ENCODE measurements at regions not wholly inside any gene's neighbourhood (a gene's known extent, or its start where the extent isn't known, plus 50 kb on each side); places are given as distances from the start of the nearest gene placed in this dataset.

DNA sequence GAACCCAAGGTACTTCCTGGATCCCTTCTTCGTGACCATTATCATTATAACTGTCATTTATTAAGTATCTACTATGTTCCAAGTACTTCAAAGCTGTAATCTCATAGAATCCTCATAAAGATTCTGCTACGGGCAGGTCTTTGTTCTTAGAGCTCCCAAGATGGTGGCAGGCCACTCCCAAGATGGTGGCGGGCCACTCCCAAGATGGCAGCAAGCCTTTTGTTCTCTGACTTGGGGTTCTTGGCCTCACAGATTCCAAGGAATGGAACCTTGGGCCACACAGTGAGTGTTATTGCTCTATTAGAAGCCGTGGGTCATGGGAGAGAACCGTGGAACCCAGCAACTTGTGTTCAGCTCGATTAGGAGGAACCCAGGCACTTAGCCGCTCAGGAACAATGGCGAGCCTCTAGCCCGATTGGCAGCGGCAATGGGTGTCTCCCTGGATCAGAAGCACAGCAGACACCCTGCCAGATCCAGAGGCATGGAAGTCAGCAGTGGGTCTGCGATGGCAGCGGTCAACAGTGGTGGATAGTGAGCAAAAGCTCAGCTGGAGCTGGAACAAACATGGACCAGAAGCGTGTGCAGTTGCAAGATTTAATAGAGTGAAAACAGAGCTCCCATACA, 193.7 kb upstream of the BTG1 start:
- no peak for TF ChIP-seq ISL1 (CRISPR knock-in tag; IDR thresholded peaks at IDR 0.05)
- ATAC-seq, result no peak

DNA sequence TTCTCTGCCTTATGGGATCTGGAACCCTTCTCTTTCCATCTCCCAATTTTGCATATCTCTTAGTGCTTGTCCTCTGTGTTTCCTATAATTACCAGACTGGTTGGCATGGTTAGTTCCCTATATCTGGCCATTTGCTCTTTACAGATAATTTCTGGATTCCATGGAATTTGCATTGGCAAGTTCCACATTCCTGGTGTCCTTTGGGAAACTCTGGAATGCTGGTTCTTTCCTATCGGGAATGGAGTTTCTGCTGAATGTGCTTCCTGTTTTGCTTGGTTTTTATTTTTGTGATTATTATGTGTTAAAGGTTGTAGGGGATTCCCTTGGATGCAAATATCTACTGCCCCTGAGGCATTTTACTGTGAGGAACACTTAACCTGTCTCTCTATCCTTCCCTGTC, 193.0 kb upstream of the BTG1 start:
- ATAC-seq, result no peak
- TF ChIP-seq ZNF565 (CRISPR knock-in tag; conservative IDR thresholded peaks at IDR 0.05; ENCODE audit: low read depth), result no peak
- TF ChIP-seq RARB (CRISPR knock-in tag; IDR thresholded peaks at IDR 0.05), result no peak
- no peak for TF ChIP-seq ZFP3 (CRISPR knock-in tag; IDR thresholded peaks at IDR 0.05)
- TF ChIP-seq ESRRG (CRISPR knock-in tag; IDR thresholded peaks at IDR 0.05), result no peak
- no peak for TF ChIP-seq ARNTL (CRISPR knock-in tag; IDR thresholded peaks at IDR 0.05; ENCODE audit: borderline replicate concordance, low read depth)
- no peak for TF ChIP-seq CSDC2 (CRISPR knock-in tag; IDR thresholded peaks at IDR 0.05)
- TF ChIP-seq BACH2 (CRISPR knock-in tag; IDR thresholded peaks at IDR 0.05; ENCODE audit: borderline replicate concordance), result no peak
- TF ChIP-seq, protein P1, sequence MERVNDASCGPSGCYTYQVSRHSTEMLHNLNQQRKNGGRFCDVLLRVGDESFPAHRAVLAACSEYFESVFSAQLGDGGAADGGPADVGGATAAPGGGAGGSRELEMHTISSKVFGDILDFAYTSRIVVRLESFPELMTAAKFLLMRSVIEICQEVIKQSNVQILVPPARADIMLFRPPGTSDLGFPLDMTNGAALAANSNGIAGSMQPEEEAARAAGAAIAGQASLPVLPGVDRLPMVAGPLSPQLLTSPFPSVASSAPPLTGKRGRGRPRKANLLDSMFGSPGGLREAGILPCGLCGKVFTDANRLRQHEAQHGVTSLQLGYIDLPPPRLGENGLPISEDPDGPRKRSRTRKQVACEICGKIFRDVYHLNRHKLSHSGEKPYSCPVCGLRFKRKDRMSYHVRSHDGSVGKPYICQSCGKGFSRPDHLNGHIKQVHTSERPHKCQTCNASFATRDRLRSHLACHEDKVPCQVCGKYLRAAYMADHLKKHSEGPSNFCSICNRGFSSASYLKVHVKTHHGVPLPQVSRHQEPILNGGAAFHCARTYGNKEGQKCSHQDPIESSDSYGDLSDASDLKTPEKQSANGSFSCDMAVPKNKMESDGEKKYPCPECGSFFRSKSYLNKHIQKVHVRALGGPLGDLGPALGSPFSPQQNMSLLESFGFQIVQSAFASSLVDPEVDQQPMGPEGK (CRISPR knock-in tag; IDR thresholded peaks at IDR 0.05; ENCODE audit: borderline replicate concordance), result no peak
- TF ChIP-seq, protein P2, sequence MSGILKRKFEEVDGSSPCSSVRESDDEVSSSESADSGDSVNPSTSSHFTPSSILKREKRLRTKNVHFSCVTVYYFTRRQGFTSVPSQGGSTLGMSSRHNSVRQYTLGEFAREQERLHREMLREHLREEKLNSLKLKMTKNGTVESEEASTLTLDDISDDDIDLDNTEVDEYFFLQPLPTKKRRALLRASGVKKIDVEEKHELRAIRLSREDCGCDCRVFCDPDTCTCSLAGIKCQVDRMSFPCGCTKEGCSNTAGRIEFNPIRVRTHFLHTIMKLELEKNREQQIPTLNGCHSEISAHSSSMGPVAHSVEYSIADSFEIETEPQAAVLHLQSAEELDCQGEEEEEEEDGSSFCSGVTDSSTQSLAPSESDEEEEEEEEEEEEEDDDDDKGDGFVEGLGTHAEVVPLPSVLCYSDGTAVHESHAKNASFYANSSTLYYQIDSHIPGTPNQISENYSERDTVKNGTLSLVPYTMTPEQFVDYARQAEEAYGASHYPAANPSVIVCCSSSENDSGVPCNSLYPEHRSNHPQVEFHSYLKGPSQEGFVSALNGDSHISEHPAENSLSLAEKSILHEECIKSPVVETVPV (CRISPR knock-in tag; IDR thresholded peaks at IDR 0.05), result no peak
- no peak for TF ChIP-seq ZC3H10 (CRISPR knock-in tag; IDR thresholded peaks at IDR 0.05)
- TF ChIP-seq PPARA (CRISPR knock-in tag; IDR thresholded peaks at IDR 0.05; ENCODE audit: borderline replicate concordance), result no peak
- TF ChIP-seq ZFP30 (CRISPR knock-in tag; IDR thresholded peaks at IDR 0.05), result no peak
- TF ChIP-seq TOX (CRISPR knock-in tag; IDR thresholded peaks at IDR 0.05; ENCODE audit: borderline replicate concordance), result no peak

DNA sequence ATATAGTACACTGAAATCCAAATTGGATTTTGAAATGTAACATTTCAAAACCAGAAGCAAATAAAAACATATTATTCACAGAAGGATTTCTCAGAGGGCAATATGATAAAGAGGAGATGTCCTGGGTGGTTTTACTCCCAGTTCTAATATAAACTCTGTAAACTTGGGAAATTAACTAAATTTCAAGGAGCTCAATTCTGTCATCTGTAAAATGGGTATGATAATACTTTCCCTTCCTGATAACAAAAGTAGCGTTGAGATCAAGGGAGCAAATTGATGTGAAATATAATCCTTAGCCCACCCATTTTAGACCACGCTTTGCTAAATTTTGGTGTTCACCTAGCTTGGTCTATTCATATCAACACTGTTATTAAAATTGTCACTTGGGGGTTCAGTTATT, 192.5 kb upstream of the BTG1 start:
- TF ChIP-seq CSDC2 (CRISPR knock-in tag; IDR thresholded peaks at IDR 0.05), result no peak
- TF ChIP-seq, protein P3, sequence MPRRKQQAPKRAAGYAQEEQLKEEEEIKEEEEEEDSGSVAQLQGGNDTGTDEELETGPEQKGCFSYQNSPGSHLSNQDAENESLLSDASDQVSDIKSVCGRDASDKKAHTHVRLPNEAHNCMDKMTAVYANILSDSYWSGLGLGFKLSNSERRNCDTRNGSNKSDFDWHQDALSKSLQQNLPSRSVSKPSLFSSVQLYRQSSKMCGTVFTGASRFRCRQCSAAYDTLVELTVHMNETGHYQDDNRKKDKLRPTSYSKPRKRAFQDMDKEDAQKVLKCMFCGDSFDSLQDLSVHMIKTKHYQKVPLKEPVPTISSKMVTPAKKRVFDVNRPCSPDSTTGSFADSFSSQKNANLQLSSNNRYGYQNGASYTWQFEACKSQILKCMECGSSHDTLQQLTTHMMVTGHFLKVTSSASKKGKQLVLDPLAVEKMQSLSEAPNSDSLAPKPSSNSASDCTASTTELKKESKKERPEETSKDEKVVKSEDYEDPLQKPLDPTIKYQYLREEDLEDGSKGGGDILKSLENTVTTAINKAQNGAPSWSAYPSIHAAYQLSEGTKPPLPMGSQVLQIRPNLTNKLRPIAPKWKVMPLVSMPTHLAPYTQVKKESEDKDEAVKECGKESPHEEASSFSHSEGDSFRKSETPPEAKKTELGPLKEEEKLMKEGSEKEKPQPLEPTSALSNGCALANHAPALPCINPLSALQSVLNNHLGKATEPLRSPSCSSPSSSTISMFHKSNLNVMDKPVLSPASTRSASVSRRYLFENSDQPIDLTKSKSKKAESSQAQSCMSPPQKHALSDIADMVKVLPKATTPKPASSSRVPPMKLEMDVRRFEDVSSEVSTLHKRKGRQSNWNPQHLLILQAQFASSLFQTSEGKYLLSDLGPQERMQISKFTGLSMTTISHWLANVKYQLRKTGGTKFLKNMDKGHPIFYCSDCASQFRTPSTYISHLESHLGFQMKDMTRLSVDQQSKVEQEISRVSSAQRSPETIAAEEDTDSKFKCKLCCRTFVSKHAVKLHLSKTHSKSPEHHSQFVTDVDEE (CRISPR knock-in tag; IDR thresholded peaks at IDR 0.05), result no peak
- TF ChIP-seq RARB (CRISPR knock-in tag; IDR thresholded peaks at IDR 0.05), result no peak
- no peak for TF ChIP-seq ZC3H10 (CRISPR knock-in tag; IDR thresholded peaks at IDR 0.05)
- TF ChIP-seq TCF4 (CRISPR knock-in tag; IDR thresholded peaks at IDR 0.05; ENCODE audit: borderline replicate concordance), result no peak

DNA sequence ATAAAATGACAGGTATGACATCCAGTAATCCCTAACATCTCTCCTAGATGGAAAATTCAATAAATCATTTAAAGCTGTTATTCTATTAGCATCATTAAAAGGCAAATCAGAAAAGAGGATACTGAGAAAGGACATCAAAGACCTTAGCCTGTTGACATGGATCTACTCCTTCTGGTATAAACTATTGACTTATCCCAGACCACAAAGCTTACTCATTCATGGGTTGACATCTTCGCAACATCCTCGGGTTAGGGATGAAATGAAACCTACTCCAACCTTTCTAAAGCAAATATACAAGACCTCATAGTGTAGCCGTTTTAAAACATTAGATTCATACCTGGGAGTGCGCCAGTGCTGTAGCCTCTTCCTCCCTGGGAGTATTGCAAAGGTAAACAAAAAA, 191.5 kb upstream of the BTG1 start:
- no peak for ATAC-seq
- TF ChIP-seq, protein P4, sequence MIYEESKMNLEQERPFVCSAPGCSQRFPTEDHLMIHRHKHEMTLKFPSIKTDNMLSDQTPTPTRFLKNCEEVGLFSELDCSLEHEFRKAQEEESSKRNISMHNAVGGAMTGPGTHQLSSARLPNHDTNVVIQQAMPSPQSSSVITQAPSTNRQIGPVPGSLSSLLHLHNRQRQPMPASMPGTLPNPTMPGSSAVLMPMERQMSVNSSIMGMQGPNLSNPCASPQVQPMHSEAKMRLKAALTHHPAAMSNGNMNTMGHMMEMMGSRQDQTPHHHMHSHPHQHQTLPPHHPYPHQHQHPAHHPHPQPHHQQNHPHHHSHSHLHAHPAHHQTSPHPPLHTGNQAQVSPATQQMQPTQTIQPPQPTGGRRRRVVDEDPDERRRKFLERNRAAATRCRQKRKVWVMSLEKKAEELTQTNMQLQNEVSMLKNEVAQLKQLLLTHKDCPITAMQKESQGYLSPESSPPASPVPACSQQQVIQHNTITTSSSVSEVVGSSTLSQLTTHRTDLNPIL (CRISPR knock-in tag; IDR thresholded peaks at IDR 0.05; ENCODE audit: low read depth), result no peak
- TF ChIP-seq ZFP30 (CRISPR knock-in tag; IDR thresholded peaks at IDR 0.05) (no peak), RARB (CRISPR knock-in tag; IDR thresholded peaks at IDR 0.05) (no peak), ZNF70 (CRISPR knock-in tag; IDR thresholded peaks at IDR 0.05) (no peak), CSDC2 (CRISPR knock-in tag; IDR thresholded peaks at IDR 0.05) (no peak), ESRRG (CRISPR knock-in tag; IDR thresholded peaks at IDR 0.05) (no peak), ZFP3 (CRISPR knock-in tag; IDR thresholded peaks at IDR 0.05) (no peak), ARNTL (CRISPR knock-in tag; IDR thresholded peaks at IDR 0.05; ENCODE audit: borderline replicate concordance, low read depth) (no peak), ZNF565 (CRISPR knock-in tag; conservative IDR thresholded peaks at IDR 0.05; ENCODE audit: low read depth) (no peak), ZC3H10 (CRISPR knock-in tag; IDR thresholded peaks at IDR 0.05) (no peak), TCF4 (CRISPR knock-in tag; IDR thresholded peaks at IDR 0.05; ENCODE audit: borderline replicate concordance) (no peak), PPARA (CRISPR knock-in tag; IDR thresholded peaks at IDR 0.05; ENCODE audit: borderline replicate concordance) (no peak), ISL1 (CRISPR knock-in tag; IDR thresholded peaks at IDR 0.05) (no peak), SNAI2 (CRISPR knock-in tag; IDR thresholded peaks at IDR 0.05) (no peak)
- TF ChIP-seq, protein P3 (CRISPR knock-in tag; IDR thresholded peaks at IDR 0.05), result no peak
- TF ChIP-seq, protein P1 (CRISPR knock-in tag; IDR thresholded peaks at IDR 0.05; ENCODE audit: borderline replicate concordance), result no peak
- TF ChIP-seq, protein P5, sequence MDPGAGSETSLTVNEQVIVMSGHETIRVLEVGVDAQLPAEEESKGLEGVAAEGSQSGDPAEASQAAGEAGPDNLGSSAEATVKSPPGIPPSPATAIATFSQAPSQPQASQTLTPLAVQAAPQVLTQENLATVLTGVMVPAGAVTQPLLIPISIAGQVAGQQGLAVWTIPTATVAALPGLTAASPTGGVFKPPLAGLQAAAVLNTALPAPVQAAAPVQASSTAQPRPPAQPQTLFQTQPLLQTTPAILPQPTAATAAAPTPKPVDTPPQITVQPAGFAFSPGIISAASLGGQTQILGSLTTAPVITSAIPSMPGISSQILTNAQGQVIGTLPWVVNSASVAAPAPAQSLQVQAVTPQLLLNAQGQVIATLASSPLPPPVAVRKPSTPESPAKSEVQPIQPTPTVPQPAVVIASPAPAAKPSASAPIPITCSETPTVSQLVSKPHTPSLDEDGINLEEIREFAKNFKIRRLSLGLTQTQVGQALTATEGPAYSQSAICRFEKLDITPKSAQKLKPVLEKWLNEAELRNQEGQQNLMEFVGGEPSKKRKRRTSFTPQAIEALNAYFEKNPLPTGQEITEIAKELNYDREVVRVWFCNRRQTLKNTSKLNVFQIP (CRISPR knock-in tag; IDR thresholded peaks at IDR 0.05; ENCODE audit: borderline replicate concordance, low read depth), result no peak

More for the DNA sequence above, 192.5 kb upstream of the BTG1 start:
- ATAC-seq, result no peak

Data from SK-N-SH treated with all-trans-retinoic acid at 6 μM for 48 hours (cell line).